ENCODE measurements at regions not wholly inside any gene's neighbourhood (a gene's known extent, or its start where the extent isn't known, plus 50 kb on each side); places are given as distances from the start of the nearest gene placed in this dataset.

DNA sequence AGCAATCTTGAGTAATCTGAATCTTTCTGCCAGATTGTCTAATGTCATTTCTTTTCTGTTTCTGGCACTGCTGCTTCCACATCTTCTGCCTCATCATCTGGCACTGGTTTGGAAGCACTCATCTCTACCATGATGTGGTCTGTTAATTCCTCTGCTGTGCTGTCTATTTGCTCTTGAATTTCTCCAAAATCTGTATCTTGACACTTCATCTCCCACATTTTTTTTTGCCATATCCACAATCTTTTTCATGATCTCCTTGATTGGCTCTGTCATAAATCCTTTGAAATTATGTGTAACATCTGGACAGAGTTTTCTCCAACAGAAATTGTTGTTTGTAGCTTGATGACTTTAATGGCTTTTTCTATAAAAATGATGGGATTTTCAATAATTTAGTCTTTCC is 417.8 kb upstream of the MANEA start:
- TF ChIP-seq CREB1 (CRISPR knock-in tag; IDR thresholded peaks at IDR 0.05) = no peak
- TF ChIP-seq ATF3 (CRISPR knock-in tag; conservative IDR thresholded peaks at IDR 0.05) = no peak
- TF ChIP-seq E2F1 (CRISPR knock-in tag; IDR thresholded peaks at IDR 0.05) = no peak
- TF ChIP-seq MXD4 (CRISPR knock-in tag; IDR thresholded peaks at IDR 0.05; ENCODE audit: borderline replicate concordance) = no peak
- TF ChIP-seq ATF2 (CRISPR knock-in tag; IDR thresholded peaks at IDR 0.05; ENCODE audit: borderline replicate concordance, low read depth) = no peak
- no peak for TF ChIP-seq ATF6 (CRISPR knock-in tag; IDR thresholded peaks at IDR 0.05)
- TF ChIP-seq CTCF (IDR thresholded peaks at IDR 0.05) = no peak
- no peak for TF ChIP-seq GTF2I (CRISPR knock-in tag; conservative IDR thresholded peaks at IDR 0.05)
- no peak for TF ChIP-seq USF2 (CRISPR knock-in tag; IDR thresholded peaks at IDR 0.05)

Data from WTC11 (cell line).